Right lobe of liver (tissue), 6 donors: ENCODE measurements at regions not wholly inside any gene's neighbourhood (a gene's known extent, or its start where the extent isn't known, plus 50 kb on each side); places are given as distances from the start of the nearest gene placed in this dataset.
A peak's percentile ranks its signal among the peaks of the same experiment; 100 is the strongest.

Experiments
- ATAC-seq, 4 donors: fragments of 200-7000 bp; cut with Tn5 transposase; one replicate each; pipeline ENCODE4 v1.9.1; 2020; ENCODE audit warnings: mild to moderate bottlenecking in 4 of 4, moderate library complexity in 4 of 4
- DNase-seq, 3 donors: peaks; one replicate each; pipeline ENCODE4 v3.0.0-alpha.2; 2020
- H3K27ac ChIP-seq, 3 donors: fragments of 200-600 bp; one replicate each; pipeline ENCODE4 v1.8.0; 2022
- H3K27me3 ChIP-seq, 2 donors: fragments of 200-600 bp; one replicate each; pipeline ENCODE4 v1.8.0; 2022
- H3K36me3 ChIP-seq, 4 donors: fragments of 200-600 bp; sonication (generic) in 1 of 4; one replicate each; pipeline versions ENCODE4 v1.5.1 to v1.8.0; 2017 to 2022; ENCODE audit warnings: control low read depth in 1 of 4
- H3K4me1 ChIP-seq, 4 donors: fragments of 200-600 bp; sonication (generic) in 1 of 4; one replicate each; pipeline versions ENCODE4 v1.5.1 to v1.8.0; 2017 to 2022; ENCODE audit warnings: control low read depth in 1 of 4
- H3K4me3 ChIP-seq, 3 donors: fragments of 200-600 bp; one replicate each; pipeline ENCODE4 v1.8.0; 2022
- H3K9me3 ChIP-seq, 4 donors: fragments of 200-600 bp; sonication (generic) in 1 of 4; one replicate each; pipeline versions ENCODE4 v1.5.1 to v1.8.0; 2017 to 2022; ENCODE audit warnings: control low read depth in 1 of 4
- POLR2A ChIP-seq: fragments of 450-650 bp; IDR thresholded peaks from one replicate; pipeline ENCODE4 v1.6.1; 2017; ENCODE audit warnings: antibody characterized with exemption, mild to moderate bottlenecking
- WGBS: methylation state at CpG from one replicate; pipeline ENCODE4 v1.1.6; 2018; ENCODE audit warnings: low coverage, low lambda C conversion rate; ENCODE audit not compliant: insufficient coverage; ENCODE audit errors: missing lambda C conversion rate; 5-methylcytosine and 5-hydroxymethylcytosine counted together
- intact Hi-C, 2 donors: fragments of 100-400 bp; cut with DNase I; formaldehyde crosslinking; loops; one replicate each; pipeline versions ENCODE4 v1.11.2 to v1.14.1; 2022
- small RNA-seq, 2 experiments: library from RNA; depleted of rRNA; stranded (forward); fragments of <200 nt; gene quantifications; one replicate each; pipeline ENCODE3, GENCODE V24; 2016
- TF ChIP-seq, protein P1 (sequence below), 4 donors: fragments of 200-600 bp in 3 of 4; fragments of 450-650 bp in 1 of 4; IDR thresholded peaks; one replicate each; pipeline versions ENCODE4 v1.5.1 to v1.8.0; 2016 to 2022; ENCODE audit warnings: antibody characterized with exemption in 4 of 4, mild to moderate bottlenecking in 2 of 4
- donor health status: DM: no; HTN: yes; CAD: no.
- donor health status: DM: no; HTN: no; CAD: no.
- donor health status: DM: no; HTN: no; CAD: no.
- donor health status: DM: no; HTN: yes; CAD: no.
- donor health status: DM: no; HTN: yes; CAD: no.

GRCh38 chr2:211281430-211282073 lies 725.2 kb downstream of the CPS1 start:
- no peaks in the 10 kb centered on the region for H3K4me1 ChIP-seq
- DNase-seq (no peak), ATAC-seq (peak in 2 of 4 donors; percentile 28 to 56)
- H3K9me3 ChIP-seq, result no peaks in the 10 kb centered on the region
- intact Hi-C loops, result no loop called here
- 47% methylated on average over 2 of the region's 2 CpGs for WGBS
- no peaks in the 10 kb centered on the region for H3K36me3 ChIP-seq
- no peak overlapping the region for H3K27ac ChIP-seq
- no peak overlapping the region for H3K4me3 ChIP-seq
- no peaks in the 10 kb centered on the region for H3K27me3 ChIP-seq
- TF ChIP-seq POLR2A, result no peak
- TF ChIP-seq, protein P1, sequence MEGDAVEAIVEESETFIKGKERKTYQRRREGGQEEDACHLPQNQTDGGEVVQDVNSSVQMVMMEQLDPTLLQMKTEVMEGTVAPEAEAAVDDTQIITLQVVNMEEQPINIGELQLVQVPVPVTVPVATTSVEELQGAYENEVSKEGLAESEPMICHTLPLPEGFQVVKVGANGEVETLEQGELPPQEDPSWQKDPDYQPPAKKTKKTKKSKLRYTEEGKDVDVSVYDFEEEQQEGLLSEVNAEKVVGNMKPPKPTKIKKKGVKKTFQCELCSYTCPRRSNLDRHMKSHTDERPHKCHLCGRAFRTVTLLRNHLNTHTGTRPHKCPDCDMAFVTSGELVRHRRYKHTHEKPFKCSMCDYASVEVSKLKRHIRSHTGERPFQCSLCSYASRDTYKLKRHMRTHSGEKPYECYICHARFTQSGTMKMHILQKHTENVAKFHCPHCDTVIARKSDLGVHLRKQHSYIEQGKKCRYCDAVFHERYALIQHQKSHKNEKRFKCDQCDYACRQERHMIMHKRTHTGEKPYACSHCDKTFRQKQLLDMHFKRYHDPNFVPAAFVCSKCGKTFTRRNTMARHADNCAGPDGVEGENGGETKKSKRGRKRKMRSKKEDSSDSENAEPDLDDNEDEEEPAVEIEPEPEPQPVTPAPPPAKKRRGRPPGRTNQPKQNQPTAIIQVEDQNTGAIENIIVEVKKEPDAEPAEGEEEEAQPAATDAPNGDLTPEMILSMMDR (IDR thresholded peaks at IDR 0.05), result no peak

DNA sequence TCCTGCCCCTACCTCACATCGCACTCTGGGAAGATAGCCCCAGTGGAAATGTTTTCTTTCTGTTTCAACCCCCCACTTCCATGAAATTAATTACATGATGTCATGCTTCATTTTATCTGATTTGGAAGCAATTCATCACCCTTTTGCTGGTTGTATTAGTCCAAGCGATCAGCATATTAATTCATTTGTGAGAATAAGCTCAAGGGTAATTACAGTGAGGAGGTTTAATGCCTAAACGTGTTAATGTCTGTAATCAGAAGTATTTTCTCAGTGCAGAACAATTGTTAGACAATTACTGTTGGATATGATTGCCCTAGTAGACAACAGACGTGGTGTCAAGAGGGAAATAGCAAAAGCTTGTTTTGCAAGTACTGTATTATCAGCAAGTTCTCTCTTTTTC lies 746.3 kb downstream of the CPS1 start:
- TF ChIP-seq POLR2A, result no peak
- Histone ChIP-seq H3K4me1 (no peaks in the 10 kb centered on the region), H3K27ac (no peak overlapping the region), H3K9me3 (peaks cover 0 to 3% (median 0%) of the 10 kb centered on the region in 4 donors), H3K4me3 (no peak overlapping the region), H3K36me3 (no peaks in the 10 kb centered on the region), H3K27me3 (no peaks in the 10 kb centered on the region)
- DNase-seq (no peak), ATAC-seq (no peak)
- WGBS, result 42% methylated on average over 4 of the region's 4 CpGs
- intact Hi-C loops, result no loop called here

- no peaks in the 10 kb centered on the region for H3K27me3 ChIP-seq
- WGBS, result 33% methylated on average over 3 of the region's 3 CpGs
- no peaks in the 10 kb centered on the region for H3K9me3 ChIP-seq
- no peak overlapping the region for H3K4me3 ChIP-seq
- H3K27ac ChIP-seq, result no peak overlapping the region
- intact Hi-C loops, result no loop called here
- H3K4me1 ChIP-seq, result no peaks in the 10 kb centered on the region
- ATAC-seq (no peak), DNase-seq (no peak)
- TF ChIP-seq, protein P1 (IDR thresholded peaks at IDR 0.05), result no peak
- no peak for TF ChIP-seq POLR2A
- no peaks in the 10 kb centered on the region for H3K36me3 ChIP-seq
Measured at GRCh38 chr2:211306929-211307328, 750.5 kb downstream of the CPS1 start.

Small RNAs in the stretch of these regions (small RNA-seq; reads per million reads assigned to genes)
- 0 reads per million in 2 experiments for gene AC013404.1
